LNCAP (cell line): ENCODE measurements at regions not wholly inside any gene's neighbourhood (a gene's known extent, or its start where the extent isn't known, plus 50 kb on each side); places are given as distances from the start of the nearest gene placed in this dataset.

Experiments
- CTCF ChIP-seq: fragments of 450-650 bp; IDR thresholded peaks from 2 replicates; pipeline ENCODE4 v1.5.1; 2017; ENCODE audit warnings: mild to moderate bottlenecking

DNA sequence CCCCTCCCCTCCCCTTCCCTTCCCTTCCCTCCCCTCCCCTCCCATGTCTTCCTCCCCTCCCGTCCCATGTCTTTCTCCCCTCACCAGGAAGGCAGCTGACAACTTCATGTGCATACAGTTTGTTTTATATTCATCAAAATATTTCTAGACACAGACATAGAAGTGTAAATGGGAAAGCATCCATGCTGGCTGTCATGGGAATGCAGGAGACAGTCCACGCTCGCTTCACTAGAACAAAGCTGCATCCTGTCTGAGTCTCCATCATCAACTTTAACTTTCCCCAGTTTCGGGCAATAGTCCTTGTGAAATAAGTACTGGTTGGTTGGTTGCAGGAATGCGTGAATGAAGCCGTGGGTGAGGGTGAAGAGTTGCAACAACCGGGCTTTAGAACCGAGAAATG lies 226.9 kb downstream of the DCDC2C start:
- no peak for TF ChIP-seq CTCF

GRCh38 chr2:3940661-3941060 lies 237.3 kb downstream of the DCDC2C start:
- TF ChIP-seq CTCF, result no peak

DNA sequence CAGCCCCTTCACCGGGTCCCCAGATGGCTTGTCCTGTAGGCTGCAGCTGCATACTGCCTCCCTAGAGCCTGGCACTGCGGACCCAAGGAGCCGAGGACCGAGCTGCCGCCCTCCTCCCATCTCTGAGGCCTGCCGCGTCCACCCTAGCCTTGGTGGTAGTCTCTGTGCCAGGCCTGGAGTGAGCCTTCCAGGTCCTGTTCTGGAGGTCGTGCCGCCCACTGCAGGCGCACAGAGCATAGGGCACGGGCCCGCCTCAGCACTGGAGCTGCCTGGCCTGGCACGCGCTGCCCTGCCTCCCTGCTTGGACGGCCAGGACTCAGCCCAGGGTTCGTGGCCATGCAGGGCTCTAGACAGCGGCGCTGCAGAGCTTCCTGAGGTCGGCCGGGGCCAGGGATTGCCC lies 239.5 kb downstream of the DCDC2C start:
- TF ChIP-seq CTCF, result no peak

DNA sequence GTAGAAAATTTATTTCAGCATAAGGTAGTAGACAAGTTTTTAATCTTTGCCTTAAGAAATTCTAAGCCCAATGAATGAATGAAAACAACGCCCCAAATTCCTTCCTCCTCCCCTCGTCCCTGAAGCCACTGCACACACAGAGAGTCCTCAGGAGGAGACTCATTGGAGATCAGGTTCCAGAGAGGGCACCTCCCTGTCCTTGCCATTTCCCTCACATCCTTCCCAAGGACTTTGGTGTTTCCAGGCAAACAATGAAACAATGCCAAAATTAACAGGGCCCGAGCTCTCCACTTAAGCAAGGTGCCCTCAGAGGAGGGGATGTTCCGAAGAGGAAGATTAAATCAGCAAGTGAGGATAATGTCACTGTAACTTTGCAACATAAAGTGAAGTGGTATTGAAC lies 240.7 kb downstream of the DCDC2C start:
- TF ChIP-seq CTCF, result no peak

DNA sequence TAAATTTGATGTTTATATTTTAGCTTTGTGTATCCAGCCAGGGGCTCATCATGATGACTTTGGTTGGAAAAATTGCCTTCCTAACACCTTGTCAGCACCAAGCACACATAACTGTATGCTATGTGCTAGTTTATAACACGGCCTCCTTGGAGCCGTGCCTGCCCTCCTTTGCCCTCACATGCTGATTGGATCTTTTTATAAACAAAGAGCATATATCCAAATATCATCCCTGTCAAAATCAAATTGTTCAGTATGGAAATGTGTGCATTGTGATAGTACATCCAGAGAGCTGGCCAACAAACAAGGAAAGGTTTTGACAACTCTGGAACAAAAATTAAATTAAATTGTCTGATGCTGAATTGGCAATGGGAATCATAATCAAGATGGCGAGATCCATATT lies 241.5 kb downstream of the DCDC2C start:
- TF ChIP-seq CTCF, result no peak

DNA sequence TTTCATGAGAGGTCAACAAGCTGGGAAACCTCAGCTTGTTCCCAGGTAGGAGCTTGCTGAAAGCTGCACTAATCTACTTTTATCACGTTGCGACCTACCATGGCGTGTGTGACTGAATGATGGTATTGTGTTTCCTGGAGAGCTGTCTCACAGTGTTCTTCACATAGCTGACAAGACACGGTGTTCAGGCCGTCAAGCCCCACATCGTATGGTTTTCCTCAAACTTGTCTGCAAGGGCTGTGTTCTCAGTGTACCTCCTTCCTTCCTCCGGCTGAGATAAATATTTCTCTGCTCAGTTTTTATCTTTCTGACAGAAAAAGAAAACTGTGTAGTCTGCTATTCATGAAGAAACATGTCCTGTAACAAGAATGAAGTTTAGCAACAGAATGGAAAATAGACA lies 244.8 kb downstream of the DCDC2C start:
- no peak for TF ChIP-seq CTCF

- TF ChIP-seq CTCF, result no peak
Observed at GRCh38 chr2:3951131-3951954, 248.0 kb downstream of the DCDC2C start.
